Lower leg skin (tissue), 4 donors: ENCODE measurements at regions not wholly inside any gene's neighbourhood (a gene's known extent, or its start where the extent isn't known, plus 50 kb on each side); places are given as distances from the start of the nearest gene placed in this dataset.

Experiments used
- DNase-seq, 2 donors: peaks; one replicate each; pipeline ENCODE4 v3.0.0-alpha.2; 2019; ENCODE audit warnings: low spot score in 2 of 2
- H3K4me3 ChIP-seq: fragments of 200-600 bp; sonication (generic); 2 replicates; pipeline ENCODE4 v1.5.1; 2017; ENCODE audit warnings: mild to moderate bottlenecking, low read depth; ENCODE audit not compliant: poor library complexity, severe bottlenecking
- CTCF ChIP-seq, 3 donors: fragments of 450-650 bp; IDR thresholded peaks; one replicate each; pipeline ENCODE4 v1.5.1; 2016; ENCODE audit warnings: antibody characterized with exemption in 3 of 3, mild to moderate bottlenecking in 3 of 3, moderate library complexity in 2 of 3
- POLR2A ChIP-seq, 2 donors: fragments of 450-650 bp; IDR thresholded peaks; one replicate each; pipeline ENCODE4 v1.6.1; 2016 to 2017; ENCODE audit warnings: antibody characterized with exemption in 2 of 2, mild to moderate bottlenecking in 1 of 2, moderate library complexity in 1 of 2
- WGBS, 2 donors: methylation state at CpG; one replicate each; pipeline ENCODE4 v1.1.5; 2018; 5-methylcytosine and 5-hydroxymethylcytosine counted together
- intact Hi-C: fragments of 100-400 bp; cut with DNase I; formaldehyde crosslinking; loops from one replicate; pipeline ENCODE4 v1.15.0; 2023; ENCODE audit warnings: low total_unique reads

DNA sequence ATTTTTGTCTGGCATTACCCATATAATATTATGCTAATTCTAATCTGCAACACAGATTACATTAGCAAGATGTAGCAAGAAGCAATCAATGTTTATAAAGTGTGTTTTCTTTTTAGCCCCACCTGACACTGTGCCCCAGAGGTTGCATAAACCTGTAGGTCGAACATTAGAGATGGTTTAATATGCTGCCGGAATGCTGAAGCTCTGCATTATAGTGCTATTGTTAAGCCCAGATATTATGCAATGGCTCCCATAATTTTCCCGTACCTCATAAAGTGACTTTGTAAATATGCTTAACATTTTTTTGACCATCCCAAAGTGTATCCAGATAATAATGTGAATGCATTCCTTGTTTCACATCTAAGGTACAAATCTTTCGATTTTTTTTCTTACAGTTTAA, 109.3 kb upstream of the MAP4K3 start:
- TF ChIP-seq POLR2A (IDR thresholded peaks at IDR 0.05) = no peak
- no peak for TF ChIP-seq CTCF (IDR thresholded peaks at IDR 0.05)
- no peak for DNase-seq
- intact Hi-C loops = no loop called here
- WGBS, 2 donors = 77 to 88% methylated on average over 4 of the region's 4 CpGs
- H3K4me3 ChIP-seq = no peak overlapping the region

DNA sequence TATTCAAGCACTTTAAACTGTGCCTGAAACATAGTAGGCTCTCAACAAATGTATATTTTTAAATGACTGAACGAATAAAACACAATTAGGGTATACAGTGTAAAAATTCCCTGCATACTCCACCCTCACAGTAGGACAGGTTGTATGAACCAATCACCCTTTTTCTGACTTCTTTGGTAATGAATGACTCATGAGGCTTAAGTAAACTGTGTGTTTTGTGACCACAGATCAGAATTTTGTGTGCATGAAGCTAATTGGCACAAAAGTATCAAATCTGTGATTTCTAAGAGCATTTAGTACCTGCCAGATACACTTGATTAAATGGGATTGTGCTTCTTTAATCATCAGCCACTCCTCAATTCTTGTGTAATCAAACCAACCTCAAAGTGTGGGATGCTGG, 109.9 kb upstream of the MAP4K3 start:
- intact Hi-C loops = no loop called here
- TF ChIP-seq POLR2A (IDR thresholded peaks at IDR 0.05) = no peak
- TF ChIP-seq CTCF (IDR thresholded peaks at IDR 0.05) = no peak
- no peak overlapping the region for H3K4me3 ChIP-seq
- no peak for DNase-seq
- WGBS, 2 donors = 96 to 97% methylated on average over 1 of the region's 1 CpG

DNA sequence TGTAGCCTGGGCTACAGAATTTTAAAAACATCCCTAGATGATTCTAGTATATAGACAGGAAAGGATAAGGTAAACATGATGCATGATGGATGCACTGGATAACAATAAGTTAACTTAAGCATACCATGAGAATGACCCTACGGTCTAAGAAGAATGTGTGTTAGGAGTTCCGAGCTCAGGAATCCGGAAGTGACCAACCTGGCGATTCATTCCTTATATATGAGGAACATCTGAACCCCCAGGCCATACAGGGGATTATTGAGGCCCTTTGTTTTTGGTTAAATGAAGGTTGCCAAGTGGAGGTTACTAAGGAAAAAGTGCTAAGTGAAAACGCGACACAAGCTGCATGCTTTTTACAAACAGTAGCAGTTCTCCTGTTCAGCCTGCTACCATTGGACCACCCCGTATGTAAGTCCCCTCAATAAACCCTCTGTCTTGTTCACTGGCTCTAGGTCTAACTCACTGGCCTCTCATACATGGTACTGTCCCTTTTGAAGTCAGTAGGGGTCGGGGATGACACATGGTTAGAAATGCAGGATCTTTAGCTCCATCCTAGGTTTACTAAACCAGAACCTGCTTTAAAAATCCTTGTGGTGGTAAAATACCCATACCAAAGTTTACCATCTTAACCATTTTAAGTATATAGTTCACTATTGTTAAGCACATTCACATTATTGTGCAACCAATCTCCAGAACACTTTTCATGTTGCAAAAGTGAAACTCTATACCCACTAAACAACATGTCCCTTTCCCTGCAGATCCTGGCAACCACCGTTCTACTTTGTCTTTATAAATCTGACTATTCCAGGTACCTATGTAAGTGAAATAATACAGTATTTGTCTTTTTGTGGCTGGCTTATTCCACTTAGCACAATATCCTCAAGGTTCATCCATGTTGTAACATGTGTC, 111.0 kb upstream of the MAP4K3 start:
- DNase-seq = no peak
- intact Hi-C loops = no loop called here
- WGBS, 2 donors = 83 to 90% methylated on average over 9 of the region's 9 CpGs
- TF ChIP-seq CTCF (IDR thresholded peaks at IDR 0.05) (no peak), POLR2A (IDR thresholded peaks at IDR 0.05) (no peak)
- no peak overlapping the region for H3K4me3 ChIP-seq

GRCh38 chr2:39549000-39549399, 111.9 kb upstream of the MAP4K3 start:
- WGBS, 2 donors = 84% methylated on average over 1 of the region's 1 CpG
- DNase-seq = no peak
- no peak overlapping the region for H3K4me3 ChIP-seq
- intact Hi-C loops = no loop called here
- TF ChIP-seq POLR2A (IDR thresholded peaks at IDR 0.05) (no peak), CTCF (IDR thresholded peaks at IDR 0.05) (no peak)

DNA sequence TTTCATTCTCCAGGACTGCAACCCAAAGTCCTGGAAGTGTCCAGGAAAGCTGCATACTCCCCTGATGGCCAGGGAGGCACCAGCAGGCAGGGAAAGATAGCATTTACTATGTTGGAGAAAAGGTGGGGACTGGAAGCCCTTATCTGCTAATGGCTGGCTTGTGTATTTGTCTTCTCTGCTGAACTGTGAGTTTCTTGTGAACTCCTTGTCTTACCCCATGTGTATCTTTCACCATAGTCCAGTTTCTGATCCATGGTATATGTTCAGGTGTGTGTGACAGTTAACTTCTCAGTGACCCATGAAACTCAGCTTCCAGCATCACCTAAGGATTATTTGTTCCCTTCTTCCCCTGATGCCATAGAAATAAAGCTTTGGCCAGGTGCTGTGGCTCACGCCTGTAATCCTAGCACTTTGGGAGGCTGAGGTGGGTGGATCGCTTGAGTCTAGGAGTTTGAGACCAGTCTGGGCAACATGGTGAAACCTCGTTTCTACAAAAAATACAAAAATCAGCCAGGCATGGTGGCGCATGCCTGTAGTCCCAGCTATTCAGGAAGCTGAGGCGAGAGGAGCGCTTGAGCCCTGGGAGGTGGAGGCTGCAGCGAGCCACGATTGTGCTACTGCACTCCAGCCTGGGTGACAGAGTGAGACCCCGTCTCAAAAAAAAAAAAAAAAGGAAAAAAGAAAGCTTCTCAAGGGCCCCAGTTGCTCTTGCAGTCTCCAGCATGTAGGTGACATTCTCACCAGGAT, 112.8 kb upstream of the MAP4K3 start:
- H3K4me3 ChIP-seq = no peak overlapping the region
- no peak for TF ChIP-seq CTCF (IDR thresholded peaks at IDR 0.05)
- TF ChIP-seq POLR2A (IDR thresholded peaks at IDR 0.05) = no peak
- no peak for DNase-seq
- WGBS, 2 donors = 86 to 87% methylated on average over 9 of the region's 9 CpGs
- intact Hi-C loops = no loop called here
